Neuronal stem cell (in vitro differentiated cells): ENCODE measurements at regions not wholly inside any gene's neighbourhood (a gene's known extent, or its start where the extent isn't known, plus 50 kb on each side); places are given as distances from the start of the nearest gene placed in this dataset.
A peak's percentile ranks its signal among the peaks of the same experiment; 100 is the strongest.

ENCODE experiments used
- DNase-seq: peaks from one replicate; pipeline ENCODE4 v3.0.0-alpha.2; 2013; ENCODE audit warnings: low spot score
- H2AFZ ChIP-seq: one replicate; pipeline ENCODE4 v1.6.1; 2013; ENCODE audit warnings: mild to moderate bottlenecking, low read length, inconsistent platforms
- H2AK5ac ChIP-seq: 2 replicates; pipeline ENCODE4 v1.6.1; 2013; ENCODE audit warnings: low read depth, mild to moderate bottlenecking, inconsistent platforms, low read length, moderate library complexity, mixed read lengths
- H2BK120ac ChIP-seq: 2 replicates; pipeline ENCODE4 v1.6.1; 2013; ENCODE audit warnings: low read depth, mild to moderate bottlenecking, inconsistent platforms, low read length, moderate library complexity, mixed read lengths
- H2BK12ac ChIP-seq: one replicate; pipeline ENCODE4 v1.6.1; 2013; ENCODE audit warnings: low read length, inconsistent platforms
- H2BK15ac ChIP-seq: 2 replicates; pipeline ENCODE4 v1.6.1; 2013; ENCODE audit warnings: mild to moderate bottlenecking, low read length, inconsistent platforms, mixed read lengths
- H2BK5ac ChIP-seq: one replicate; pipeline ENCODE4 v1.6.1; 2013; ENCODE audit warnings: inconsistent platforms, mild to moderate bottlenecking, low read length, moderate library complexity
- H3K14ac ChIP-seq: one replicate; pipeline ENCODE4 v1.6.1; 2013; ENCODE audit warnings: low read length, inconsistent platforms
- H3K18ac ChIP-seq: 2 replicates; pipeline ENCODE4 v1.6.1; 2013; ENCODE audit warnings: low read length, inconsistent platforms
- H3K23ac ChIP-seq: 2 replicates; pipeline ENCODE4 v1.6.1; 2013; ENCODE audit warnings: low read depth, mild to moderate bottlenecking, mixed read lengths, low read length, inconsistent platforms; ENCODE audit not compliant: poor library complexity
- H3K27ac ChIP-seq: replicated peaks from 3 replicates; pipeline ENCODE4 v1.5.1; 2013; ENCODE audit warnings: low read length, inconsistent platforms
- H3K27me3 ChIP-seq, 3 experiments: 2 replicates each; pipeline ENCODE4 v1.6.1; 2013; ENCODE audit warnings: low read length in 3 of 3, mild to moderate bottlenecking in 2 of 3, inconsistent platforms in 1 of 3, low read depth in 1 of 3, mixed read lengths in 1 of 3, moderate library complexity in 1 of 3; ENCODE audit not compliant: control insufficient read depth in 3 of 3, insufficient read depth in 3 of 3
- H3K36me3 ChIP-seq, 2 donors: replicated peaks in 1 of 2; 2 replicates each; pipeline ENCODE4 v1.6.1; 2013; ENCODE audit warnings: low read length in 2 of 2; ENCODE audit not compliant: control insufficient read depth in 2 of 2, insufficient read depth in 2 of 2
- H3K4ac ChIP-seq: 2 replicates; pipeline ENCODE4 v1.6.1; 2013; ENCODE audit warnings: inconsistent platforms, mild to moderate bottlenecking, low read length, moderate library complexity
- H3K4me1 ChIP-seq, 2 donors: 1 replicate in 1 of 2; 2 replicates in 1 of 2; pipeline ENCODE4 v1.6.1; 2013; ENCODE audit warnings: low read length in 2 of 2, low read depth in 1 of 2; ENCODE audit not compliant: control insufficient read depth in 2 of 2, insufficient read depth in 1 of 2
- H3K4me2 ChIP-seq: one replicate; pipeline ENCODE4 v1.6.1; 2013; ENCODE audit warnings: mild to moderate bottlenecking, low read length, inconsistent platforms; ENCODE audit not compliant: insufficient read depth, poor library complexity, severe bottlenecking
- H3K4me3 ChIP-seq, 2 donors: 2 replicates each; pipeline ENCODE4 v1.5.1; 2013; ENCODE audit warnings: low read length in 2 of 2, mild to moderate bottlenecking in 2 of 2, inconsistent platforms in 1 of 2, moderate library complexity in 1 of 2
- H3K79me1 ChIP-seq: one replicate; pipeline ENCODE4 v1.6.1; 2013; ENCODE audit warnings: low read depth, mild to moderate bottlenecking, inconsistent platforms, low read length, moderate library complexity
- H3K9ac ChIP-seq: one replicate; pipeline ENCODE4 v1.6.1; 2013; ENCODE audit warnings: mild to moderate bottlenecking, low read depth, low read length, inconsistent platforms; ENCODE audit not compliant: poor library complexity
- H3K9me3 ChIP-seq, 2 donors: replicated peaks in 1 of 2; 2 replicates each; pipeline versions ENCODE3 to v1.6.1; 2013; ENCODE audit warnings: low read length in 2 of 2, mild to moderate bottlenecking in 2 of 2, inconsistent platforms in 1 of 2, low read depth in 1 of 2, mixed read lengths in 1 of 2, moderate library complexity in 1 of 2; ENCODE audit not compliant: control insufficient read depth in 2 of 2, insufficient read depth in 1 of 2
- H4K8ac ChIP-seq: one replicate; pipeline ENCODE4 v1.6.1; 2013; ENCODE audit warnings: low read depth, mild to moderate bottlenecking, inconsistent platforms, low read length, moderate library complexity
- H4K91ac ChIP-seq: one replicate; pipeline ENCODE4 v1.6.1; 2013; ENCODE audit warnings: low read length, low read depth, mild to moderate bottlenecking, inconsistent platforms; ENCODE audit not compliant: poor library complexity
- whole genome bisulfite sequencing, 2 donors: extraction: QIAGEN DNeasy Blood & Tissue Kit; methylation state at CpG; one replicate each; pipeline ENCODE4 v1.1.7; 2013; ENCODE audit warnings: missing lambda C conversion rate in 2 of 2, mixed read lengths in 1 of 2; ENCODE audit not compliant: insufficient read length in 2 of 2, insufficient replicate concordance in 1 of 2; ENCODE audit errors: extremely low coverage in 2 of 2; 5-methylcytosine and 5-hydroxymethylcytosine counted together

DNA sequence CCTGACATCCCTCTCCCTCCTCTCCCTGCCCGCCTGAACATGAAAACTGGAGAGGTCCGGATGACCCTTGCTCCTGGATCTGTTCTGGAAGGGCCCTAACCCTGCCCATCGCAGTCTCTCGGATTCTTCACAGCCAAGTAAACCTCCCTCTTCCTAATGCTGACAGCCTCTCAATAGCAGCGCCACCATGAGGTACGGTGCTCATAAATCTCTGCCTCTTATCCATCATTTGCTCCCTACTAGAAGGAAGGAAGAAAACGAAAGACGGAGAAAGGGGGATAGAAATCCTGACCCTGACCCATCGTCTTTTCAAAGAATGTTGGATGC is 257.9 kb downstream of the BCL11A start:
- Histone ChIP-seq H3K9me3 (no peaks in the 10 kb centered on the region), H2BK5ac (no peak overlapping the region), H2BK15ac (no peak overlapping the region), H2AK5ac (no peak overlapping the region), H3K36me3 (no peaks in the 10 kb centered on the region), H4K91ac (no peak overlapping the region), H3K27ac (no peak overlapping the region), H2AFZ (peak overlapping the region; percentile 57), H4K8ac (no peak overlapping the region), H3K4me2 (no peak overlapping the region), H3K14ac (no peak overlapping the region), H3K9ac (no peak overlapping the region), H3K23ac (no peak overlapping the region), H3K27me3 (no peaks in the 10 kb centered on the region), H3K4ac (no peak overlapping the region), H3K4me3 (no peak overlapping the region), H3K79me1 (no peaks in the 10 kb centered on the region), H3K4me1 (peaks cover 0 to 2% of the 10 kb centered on the region in 2 donors), H2BK12ac (no peak overlapping the region), H3K18ac (no peak overlapping the region), H2BK120ac (no peak overlapping the region)
- DNase-seq = no peak
- no CpG with 5 or more reads among the region's 9 CpGs for WGBS, 2 donors

DNA sequence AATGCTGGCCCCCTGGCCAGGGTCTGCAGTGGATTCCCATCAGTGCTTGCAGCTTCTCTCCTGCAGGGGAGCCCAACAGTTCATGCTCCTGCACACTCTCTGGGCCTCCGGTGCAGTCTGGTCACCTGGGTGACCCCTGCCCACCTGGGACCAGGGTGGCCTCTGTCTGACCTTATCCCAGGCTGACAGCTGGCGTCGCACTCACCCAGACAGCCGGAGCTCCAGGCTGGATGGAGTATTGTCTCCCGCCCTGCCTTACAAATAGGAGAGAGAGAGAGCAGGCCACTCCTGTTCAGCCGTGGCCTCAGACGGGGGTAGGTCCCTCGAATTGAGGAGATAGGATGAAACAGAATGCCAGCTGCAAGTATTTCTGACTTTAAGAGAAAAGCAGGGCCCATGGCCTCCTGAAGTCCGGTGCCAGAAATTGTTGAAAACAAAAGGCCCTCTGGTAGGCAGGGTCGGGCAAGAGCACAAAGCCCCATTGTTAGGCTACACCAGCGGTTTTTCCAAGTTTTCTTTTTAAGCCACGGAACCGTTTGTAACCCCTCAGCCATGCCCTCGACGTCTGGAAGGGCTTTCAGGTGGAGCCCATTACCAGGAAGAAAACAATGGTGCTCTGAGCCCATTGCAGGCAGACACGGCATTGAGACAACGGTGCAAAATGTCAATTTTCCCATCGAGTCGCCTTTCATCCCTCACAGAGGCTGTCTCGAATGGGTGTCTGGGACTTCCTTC is 258.4 kb downstream of the BCL11A start:
- no peak overlapping the region for H3K4me3 ChIP-seq
- no peak overlapping the region for H2BK5ac ChIP-seq
- H3K23ac ChIP-seq = no peak overlapping the region
- H2AK5ac ChIP-seq = peak overlapping the region; percentile 21
- H3K27me3 ChIP-seq = no peaks in the 10 kb centered on the region
- H2BK12ac ChIP-seq = no peak overlapping the region
- H3K4me2 ChIP-seq = no peak overlapping the region
- no peak overlapping the region for H4K91ac ChIP-seq
- no peak overlapping the region for H3K27ac ChIP-seq
- no peak overlapping the region for H3K14ac ChIP-seq
- no peak overlapping the region for H4K8ac ChIP-seq
- no peak overlapping the region for H3K9ac ChIP-seq
- no peaks in the 10 kb centered on the region for H3K36me3 ChIP-seq
- H3K4ac ChIP-seq = no peak overlapping the region
- no CpG with 5 or more reads among the region's 20 CpGs for WGBS, 2 donors
- peak overlapping the region; percentile 57 for H2AFZ ChIP-seq
- no peaks in the 10 kb centered on the region for H3K9me3 ChIP-seq
- no peak overlapping the region for H2BK120ac ChIP-seq
- DNase-seq = no peak
- H3K18ac ChIP-seq = peak overlapping the region; percentile 73
- H3K79me1 ChIP-seq = no peaks in the 10 kb centered on the region
- H2BK15ac ChIP-seq = no peak overlapping the region
- H3K4me1 ChIP-seq = peaks cover 0 to 2% of the 10 kb centered on the region in 2 donors

DNA sequence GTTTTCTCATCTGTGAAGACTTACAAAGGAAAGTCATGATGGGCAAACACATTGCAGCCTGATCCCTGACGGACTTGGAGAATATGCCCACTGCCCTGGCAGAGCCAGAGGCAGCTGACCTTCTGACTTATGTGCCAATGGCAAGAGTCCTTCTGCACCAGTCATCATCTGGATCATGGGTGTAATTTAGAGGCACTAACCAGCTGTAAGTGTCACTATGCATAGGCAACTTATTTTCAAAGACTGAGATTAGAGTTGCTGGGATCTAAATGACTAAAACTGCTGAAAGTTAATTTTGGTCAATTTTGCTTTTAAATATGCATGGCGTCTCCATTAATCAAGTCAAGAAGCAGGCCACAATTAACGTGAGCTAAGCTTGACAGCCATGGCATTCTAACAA is 261.2 kb downstream of the BCL11A start:
- Histone ChIP-seq H2AFZ (no peak overlapping the region), H2BK120ac (no peak overlapping the region), H3K4me3 (no peak overlapping the region), H2AK5ac (no peak overlapping the region), H3K9ac (no peak overlapping the region), H3K27ac (no peak overlapping the region), H3K14ac (no peak overlapping the region), H3K4me2 (no peak overlapping the region), H3K36me3 (no peaks in the 10 kb centered on the region), H4K8ac (no peak overlapping the region), H3K79me1 (no peaks in the 10 kb centered on the region), H3K9me3 (no peaks in the 10 kb centered on the region), H3K23ac (no peak overlapping the region), H3K27me3 (no peaks in the 10 kb centered on the region), H3K18ac (no peak overlapping the region), H2BK5ac (no peak overlapping the region), H3K4ac (no peak overlapping the region), H4K91ac (no peak overlapping the region), H3K4me1 (peaks cover 0 to 2% of the 10 kb centered on the region in 2 donors), H2BK15ac (no peak overlapping the region), H2BK12ac (no peak overlapping the region)
- WGBS, 2 donors = no CpG with 5 or more reads among the region's 3 CpGs
- no peak for DNase-seq

DNA sequence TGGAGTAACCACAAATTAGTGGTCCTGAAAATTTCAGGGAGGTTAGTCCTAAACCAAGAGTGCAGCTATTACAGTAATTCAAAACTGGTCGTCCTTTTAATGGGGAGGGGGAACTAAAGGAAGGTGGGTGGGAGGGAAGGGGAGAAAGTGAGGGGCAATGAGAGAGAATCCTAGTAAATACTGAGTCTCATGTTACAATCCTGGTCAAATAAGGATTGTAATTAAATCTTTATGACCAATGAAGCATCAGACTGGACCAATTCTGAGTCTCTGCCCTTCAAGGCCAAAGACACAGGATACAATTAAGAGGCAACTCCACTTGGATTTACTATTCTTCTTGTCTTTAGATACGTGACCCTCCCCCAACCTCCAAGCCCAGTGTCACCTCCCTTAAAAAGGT is 262.9 kb downstream of the BCL11A start:
- Histone ChIP-seq H3K23ac (no peak overlapping the region), H2AFZ (no peak overlapping the region), H3K4me1 (peaks cover 0 to 2% of the 10 kb centered on the region in 2 donors), H3K9ac (no peak overlapping the region), H3K79me1 (no peaks in the 10 kb centered on the region), H2AK5ac (no peak overlapping the region), H3K14ac (no peak overlapping the region), H3K27ac (no peak overlapping the region), H3K18ac (no peak overlapping the region), H2BK15ac (no peak overlapping the region), H2BK120ac (no peak overlapping the region), H4K8ac (no peak overlapping the region), H3K27me3 (no peaks in the 10 kb centered on the region), H2BK5ac (no peak overlapping the region), H3K9me3 (no peaks in the 10 kb centered on the region), H3K4ac (no peak overlapping the region), H2BK12ac (no peak overlapping the region), H4K91ac (no peak overlapping the region), H3K4me3 (no peak overlapping the region), H3K4me2 (no peak overlapping the region), H3K36me3 (no peaks in the 10 kb centered on the region)
- no peak for DNase-seq
- WGBS, 2 donors = no CpG with 5 or more reads among the region's 2 CpGs
